IPS DF 4.7 (cell line): ENCODE measurements at regions not wholly inside any gene's neighbourhood (a gene's known extent, or its start where the extent isn't known, plus 50 kb on each side); places are given as distances from the start of the nearest gene placed in this dataset.

Experiments
- DNase-seq: peaks from one replicate; pipeline ENCODE4 v3.0.0-alpha.2; 2013; ENCODE audit warnings: low spot score; ENCODE audit errors: extremely low read depth

DNA sequence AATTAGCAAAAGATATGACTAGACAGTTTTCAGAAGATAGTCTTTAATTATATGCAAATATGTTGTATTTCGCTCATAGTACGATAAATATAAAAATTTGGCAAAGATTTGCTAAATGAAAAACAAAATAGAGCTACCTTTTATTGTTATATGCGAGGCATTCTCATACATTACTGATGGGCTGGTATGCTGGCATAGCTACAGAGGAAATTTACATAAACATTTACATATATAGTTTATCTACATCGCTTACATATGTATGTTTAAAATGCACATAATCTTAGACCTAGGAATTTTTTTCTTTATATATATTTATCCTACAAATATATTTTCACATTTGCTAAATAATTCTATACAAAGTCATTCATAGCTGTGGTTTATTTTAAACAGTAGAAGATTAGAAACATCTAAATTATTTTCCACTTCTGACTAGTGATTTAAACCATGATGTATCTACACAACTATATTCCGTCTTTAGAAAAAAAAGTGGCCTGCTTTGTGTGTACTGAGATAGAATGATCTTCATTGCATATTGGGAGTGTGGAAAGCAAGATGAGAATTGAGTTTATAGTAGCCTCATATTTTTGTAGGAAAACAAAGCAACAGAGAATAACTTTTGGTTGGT lies 1345.0 kb upstream of the SLC10A2 start:
- DNase-seq = no peak

DNA sequence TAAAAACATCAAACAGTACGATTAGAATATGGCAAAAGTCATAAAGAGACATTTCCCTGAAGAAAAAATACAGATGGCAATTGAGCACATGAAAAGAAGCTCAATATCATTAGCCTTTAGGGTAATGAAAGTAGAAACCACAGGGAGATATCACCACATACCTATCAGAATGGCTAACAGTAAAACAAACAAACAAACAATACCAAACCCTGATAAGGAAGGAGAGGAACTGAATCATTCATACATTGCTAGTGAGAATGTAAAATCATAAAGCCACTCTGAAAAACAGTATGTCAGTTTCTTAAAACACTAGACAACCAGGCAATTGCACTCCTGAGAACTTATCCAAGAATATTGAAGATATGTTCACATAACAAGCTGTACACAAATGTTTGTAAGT lies 1342.5 kb upstream of the SLC10A2 start:
- no peak for DNase-seq

DNA sequence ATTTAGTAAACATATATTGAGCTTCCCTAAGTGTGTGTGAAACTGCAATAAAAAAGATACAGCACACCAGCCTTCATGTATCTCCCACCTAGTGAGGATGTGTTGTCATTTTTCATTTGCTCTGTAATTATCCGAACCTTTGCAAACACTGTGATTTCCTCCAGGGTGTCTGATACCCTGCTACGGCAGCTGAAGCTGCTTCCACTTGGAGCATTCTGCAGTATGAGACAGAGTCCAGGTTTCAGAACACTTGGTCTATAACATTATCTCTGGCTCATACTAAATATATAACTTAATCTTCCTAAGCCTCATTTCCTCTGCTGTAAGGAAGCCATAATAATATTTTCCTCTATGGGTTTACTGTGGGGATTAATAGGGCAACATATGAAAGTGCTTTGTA lies 1338.1 kb upstream of the SLC10A2 start:
- DNase-seq = no peak

DNA sequence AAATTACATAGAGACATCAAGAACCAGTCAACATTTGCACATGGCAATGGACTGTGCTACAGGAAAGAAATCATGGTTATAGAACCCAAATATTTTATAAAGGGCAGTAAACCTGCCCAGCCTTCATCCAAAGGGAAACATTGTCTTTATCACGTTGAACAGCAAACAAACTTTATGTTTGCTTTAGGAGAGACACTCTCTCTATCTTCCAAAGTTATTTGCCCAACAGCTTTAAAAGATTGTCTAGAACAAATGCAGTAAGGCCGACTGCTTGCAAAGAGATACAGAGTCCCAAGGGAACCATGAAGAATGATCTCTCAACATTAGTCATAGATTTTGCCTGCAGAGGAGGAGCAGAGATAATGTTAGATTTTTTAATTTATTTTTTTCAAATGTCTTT lies 1323.5 kb upstream of the SLC10A2 start:
- no peak for DNase-seq

DNA sequence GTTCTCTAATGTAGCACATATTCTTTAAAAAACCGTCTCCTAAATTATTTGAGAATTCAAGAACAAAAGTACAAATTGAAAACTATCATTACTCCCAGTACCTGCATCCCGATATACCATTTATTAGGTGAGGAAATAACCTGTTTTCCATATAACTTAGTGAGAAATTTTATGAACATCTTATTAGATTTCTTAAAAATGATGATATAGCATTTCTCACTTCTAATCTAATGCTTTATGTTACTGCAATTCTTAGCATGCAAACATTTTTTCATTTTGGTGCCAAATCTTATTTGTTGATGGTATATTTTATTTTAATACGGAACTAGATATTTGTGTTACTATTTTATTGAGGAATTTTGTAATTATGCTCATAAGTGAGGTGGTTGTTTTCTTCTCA lies 1321.3 kb upstream of the SLC10A2 start:
- no peak for DNase-seq

DNA sequence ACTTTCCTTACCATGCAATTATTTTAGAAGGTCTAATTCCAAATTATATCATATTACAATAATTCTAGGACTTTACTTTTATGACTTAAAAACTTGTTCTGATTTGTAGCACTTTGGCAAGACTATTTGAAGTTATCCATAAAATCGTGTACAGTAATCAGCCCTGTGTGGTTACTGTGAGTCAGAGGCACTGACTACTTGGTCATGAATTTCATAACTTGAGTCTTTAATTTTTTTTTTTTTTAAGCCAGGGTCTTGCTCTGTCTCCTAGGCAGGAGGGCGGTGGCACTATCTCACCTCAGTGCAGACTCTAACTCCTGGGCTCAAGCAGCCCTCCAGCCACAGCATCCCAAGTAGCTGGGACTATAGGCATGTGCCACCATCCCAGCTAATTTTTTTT lies 1319.2 kb upstream of the SLC10A2 start:
- DNase-seq = no peak

DNA sequence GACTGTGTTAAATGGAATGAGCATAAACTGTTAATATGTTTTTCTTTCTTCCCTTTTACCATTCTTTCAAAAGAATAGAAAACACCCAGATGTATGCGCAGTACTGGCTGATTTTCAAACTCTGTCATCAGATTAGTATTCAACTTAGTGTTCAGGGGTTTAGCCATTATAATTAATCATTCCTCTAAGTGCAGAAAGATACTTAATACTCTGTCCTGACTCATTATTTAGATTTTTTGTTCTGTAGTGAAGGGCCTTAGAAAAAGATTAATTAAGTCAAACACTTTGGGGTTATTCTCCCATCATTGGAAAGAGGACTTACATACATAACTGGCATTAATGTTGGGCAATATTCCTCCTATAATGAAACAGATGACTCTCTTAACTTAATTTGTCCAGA lies 1316.7 kb upstream of the SLC10A2 start:
- DNase-seq = no peak

DNA sequence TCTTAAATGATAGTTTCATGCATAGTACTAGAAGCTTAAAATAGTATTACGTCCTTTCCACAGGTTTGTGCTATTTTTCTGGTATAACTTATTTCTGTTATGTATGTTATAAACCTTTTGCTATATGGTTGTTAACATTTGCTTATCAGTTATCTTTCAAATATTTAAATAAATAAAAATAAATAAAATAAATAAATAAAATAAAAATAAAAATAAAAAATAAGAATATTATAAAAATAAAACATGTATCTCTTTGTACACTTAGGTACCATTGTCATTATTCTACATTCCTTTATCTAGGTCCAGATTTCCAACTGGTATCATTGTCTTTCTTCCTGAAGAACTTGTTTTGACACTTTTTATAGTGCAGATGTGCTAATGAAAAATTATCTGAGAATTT lies 1310.4 kb upstream of the SLC10A2 start:
- no peak for DNase-seq

DNA sequence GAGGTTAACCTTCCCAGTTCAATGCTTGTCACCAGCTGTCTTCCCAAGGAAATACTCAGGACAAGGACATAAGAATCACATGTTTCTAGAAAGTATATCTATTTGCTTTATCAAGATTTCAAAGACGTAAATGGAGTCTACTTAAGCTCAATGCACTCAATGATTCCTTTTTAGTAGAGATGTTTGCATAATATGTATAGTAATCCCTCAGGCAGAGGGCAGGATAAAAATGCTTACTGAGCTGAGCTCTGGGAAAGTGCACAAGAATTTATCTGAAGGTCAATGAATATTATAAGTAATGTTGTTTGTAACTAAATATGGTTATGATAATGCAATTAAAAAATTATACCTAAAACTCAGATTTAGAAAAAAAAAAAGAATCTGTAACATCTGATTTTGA lies 1309.4 kb upstream of the SLC10A2 start:
- no peak for DNase-seq

DNA sequence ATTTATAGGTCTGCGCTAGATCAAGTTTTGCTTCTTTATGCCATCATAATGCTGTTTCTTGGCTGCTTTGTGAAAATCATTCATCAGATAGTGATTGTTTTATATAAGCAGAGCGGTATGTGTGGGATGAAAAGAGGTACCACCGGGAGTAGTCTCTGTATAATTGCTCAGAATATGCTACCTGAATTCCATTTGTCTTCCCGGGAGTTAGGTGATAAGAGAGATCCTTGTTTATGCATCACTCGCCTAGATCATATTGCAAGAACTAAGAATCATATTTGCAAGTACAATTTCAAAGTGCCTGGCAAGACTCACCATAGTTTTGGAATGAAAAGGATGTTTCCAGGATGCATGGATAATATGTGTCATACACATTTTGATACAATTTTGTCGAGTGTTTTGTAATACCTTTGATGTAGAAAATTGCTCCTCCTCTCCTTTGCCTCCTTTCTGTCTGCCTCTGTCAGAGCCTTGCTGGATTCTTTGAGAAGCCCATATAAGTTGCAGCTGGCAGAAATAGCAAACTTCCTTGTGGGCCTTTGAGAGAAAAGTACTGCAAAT lies 1306.0 kb upstream of the SLC10A2 start:
- DNase-seq = no peak

DNA sequence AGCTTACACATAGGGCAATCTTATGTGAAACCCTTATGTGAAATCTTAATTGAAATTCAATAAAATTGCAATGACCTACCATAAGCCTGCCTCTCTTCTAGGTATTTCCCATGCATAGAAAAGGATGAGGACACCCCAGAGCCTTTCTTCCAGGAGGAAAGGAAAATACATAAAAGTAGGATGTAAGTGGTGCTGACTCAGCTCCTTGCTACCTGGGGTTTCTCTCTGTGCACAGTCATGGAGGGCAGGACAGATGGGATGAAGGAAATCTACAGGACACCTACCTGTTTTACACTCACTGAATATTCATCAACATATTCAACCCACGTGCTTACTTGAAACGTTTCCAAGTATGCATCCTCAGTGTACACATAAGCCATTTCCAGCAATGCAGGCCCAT lies 1299.2 kb upstream of the SLC10A2 start:
- no peak for DNase-seq

DNA sequence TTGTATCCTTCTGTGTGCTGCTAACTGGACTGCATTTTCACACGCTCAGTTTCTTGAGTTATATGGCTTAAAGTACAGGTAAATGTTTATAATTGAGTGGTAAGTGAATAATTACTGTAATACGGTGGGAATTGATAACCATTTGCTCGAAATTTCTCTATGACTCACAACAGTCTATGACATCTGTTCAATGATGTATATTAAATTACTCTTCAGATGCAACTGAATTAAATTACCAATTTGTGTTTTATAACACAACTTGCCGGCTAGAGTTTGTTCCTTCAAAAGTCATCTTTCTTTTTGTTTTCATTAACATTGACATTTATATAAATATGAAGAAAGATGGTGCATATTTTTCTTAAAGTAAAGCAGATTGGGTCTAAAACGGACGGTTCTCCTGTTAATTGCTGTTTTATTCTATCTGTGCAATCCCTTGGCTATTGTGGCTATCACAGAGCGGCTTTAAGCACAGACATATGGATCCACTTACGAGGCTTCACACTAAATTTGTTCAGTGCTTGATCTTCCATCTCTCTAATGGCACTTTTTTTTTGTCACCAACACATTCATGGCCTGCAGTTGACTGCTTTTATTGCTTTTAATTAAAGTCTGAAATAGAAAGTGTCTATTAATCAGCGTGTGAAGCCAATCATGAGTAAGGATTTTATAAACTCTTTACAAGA lies 1291.6 kb upstream of the SLC10A2 start:
- DNase-seq = no peak

DNA sequence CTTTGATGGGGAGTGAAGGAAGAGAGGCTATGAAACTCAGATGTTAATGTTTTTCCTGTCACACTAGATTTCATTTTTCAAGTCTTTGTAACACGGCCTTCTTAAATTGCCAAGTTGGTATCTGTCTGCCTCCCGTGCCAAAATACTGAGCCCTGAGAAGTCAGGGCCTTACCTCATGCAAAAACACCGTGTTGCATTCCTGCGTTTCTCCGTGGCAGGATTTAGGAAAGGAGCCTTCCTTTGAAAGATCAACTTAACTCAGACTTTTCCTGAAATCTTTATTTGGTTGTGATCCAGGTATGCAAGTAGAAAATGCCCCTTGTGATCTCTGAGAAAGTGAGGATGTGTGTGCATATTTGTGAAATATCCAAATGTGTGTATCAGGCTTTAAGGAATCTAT lies 1291.0 kb upstream of the SLC10A2 start:
- no peak for DNase-seq

DNA sequence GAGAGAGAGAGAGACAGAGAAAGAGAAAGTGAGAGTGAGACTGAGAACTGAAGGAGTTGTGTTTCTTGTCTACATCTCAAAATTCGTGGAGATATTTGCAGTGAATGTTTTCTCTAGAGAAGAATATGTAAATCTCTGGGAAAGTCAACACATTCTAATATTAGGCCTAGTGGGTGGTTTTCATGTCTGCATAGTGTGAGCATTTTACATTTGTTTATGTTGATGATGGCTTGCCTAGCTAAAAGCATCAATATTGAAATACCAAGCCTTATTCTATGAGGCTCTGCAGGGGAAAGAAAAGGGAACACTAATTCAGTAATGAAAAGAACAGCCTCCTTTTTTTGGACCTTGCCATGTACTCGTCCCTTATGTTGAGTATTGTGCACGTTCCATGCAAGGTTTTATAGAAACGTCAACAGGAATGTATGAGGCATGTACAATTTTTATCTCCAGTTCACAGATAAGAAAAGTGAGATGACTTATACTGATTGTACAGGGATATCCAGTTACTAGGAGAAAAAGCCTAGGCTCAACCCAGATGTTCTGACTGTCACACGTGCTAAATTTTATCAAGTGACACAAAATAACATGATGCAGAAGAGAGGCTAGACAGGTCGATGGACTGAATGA lies 1288.9 kb upstream of the SLC10A2 start:
- no peak for DNase-seq

DNA sequence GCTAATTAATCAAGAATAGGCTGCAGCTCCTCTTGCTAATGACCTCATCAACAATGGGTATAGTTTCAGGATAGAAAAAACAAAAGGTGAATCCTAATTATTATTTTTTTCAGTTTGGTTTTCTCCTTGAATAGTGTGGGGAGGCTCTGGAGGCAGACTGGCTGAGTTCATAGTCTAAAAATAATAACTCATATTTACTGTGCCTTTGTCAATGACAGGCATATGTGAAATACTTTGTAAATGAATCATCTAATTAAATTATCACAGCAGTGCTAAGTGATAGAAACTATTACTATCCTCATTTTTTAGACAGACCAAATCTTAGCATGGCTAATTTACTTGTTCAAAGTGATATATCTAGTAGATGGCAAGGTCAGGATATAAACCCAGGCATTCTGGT lies 1261.0 kb upstream of the SLC10A2 start:
- no peak for DNase-seq

DNA sequence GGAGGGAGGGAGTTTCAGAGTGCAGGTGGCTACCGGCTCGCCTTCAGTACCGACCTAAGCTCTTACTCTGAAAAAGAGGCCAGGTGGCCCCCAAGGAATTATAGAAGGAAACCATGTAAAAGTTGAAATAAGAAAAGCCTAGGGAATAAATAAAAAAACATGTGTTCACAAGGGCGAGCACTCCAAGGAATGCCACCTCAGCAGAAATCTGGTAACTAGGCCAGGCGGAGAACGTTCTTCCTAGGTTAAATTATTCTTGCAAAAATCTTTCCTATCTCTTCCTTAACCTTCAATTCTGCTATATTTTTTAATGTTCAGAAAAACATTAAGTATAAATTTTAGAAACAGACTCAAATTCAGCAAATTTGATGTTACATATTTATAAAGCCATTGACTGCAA lies 1260.3 kb upstream of the SLC10A2 start:
- DNase-seq = no peak

DNA sequence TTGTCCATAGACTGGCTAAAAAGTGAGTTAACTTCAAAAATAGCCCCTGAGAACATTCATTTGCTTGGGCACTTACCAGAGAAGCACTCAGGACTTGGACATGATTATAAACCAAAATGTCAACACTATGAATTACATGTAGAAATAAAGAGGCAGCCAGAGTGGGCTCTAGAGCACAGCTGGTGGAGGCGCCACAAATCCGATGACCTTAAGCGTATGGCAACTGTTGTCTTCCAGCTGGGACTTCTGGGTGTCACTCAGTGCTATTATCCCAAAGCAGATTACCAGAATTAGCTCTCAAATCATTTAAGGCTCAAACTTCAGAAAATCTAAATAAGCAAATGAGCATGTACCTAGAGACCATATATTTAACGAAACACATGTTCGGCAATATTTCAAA lies 1255.5 kb upstream of the SLC10A2 start:
- no peak for DNase-seq

DNA sequence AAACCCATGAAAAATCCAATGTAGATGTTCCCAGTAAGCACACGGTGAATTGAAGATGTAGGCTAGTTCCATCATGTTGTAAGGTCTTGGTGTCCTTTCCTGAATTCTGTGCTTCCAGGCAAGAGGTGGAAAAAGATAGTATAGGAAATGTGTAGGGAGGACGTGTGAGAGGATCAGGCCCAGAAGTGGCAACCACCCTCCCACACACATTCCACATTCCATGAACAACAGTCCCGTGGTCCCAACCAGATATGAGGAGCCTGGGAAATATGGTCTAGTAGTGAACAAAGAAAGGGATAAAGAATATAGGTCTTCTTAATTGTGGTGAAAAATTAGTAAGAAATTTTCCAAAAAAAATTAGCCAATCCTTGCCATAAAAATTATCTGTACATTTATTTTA lies 1254.2 kb upstream of the SLC10A2 start:
- no peak for DNase-seq

DNA sequence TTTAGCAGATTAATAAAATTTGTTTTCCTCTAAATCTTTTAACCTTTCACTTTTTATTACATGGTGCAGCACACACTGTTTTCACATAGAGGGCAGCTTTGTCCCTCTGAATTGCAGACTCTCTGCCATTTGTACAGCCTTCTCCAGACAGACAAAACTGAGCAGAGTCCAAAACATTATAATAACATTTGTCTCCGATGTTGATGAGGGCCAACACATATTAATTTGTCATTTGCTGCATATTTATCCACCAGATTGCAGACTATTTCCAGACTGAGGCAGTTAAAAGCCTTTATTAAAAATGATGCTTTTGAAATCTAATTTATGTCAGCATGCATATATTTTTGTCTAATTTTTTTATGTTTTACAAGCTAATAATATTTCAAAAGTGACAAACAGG lies 1251.9 kb upstream of the SLC10A2 start:
- DNase-seq = no peak

DNA sequence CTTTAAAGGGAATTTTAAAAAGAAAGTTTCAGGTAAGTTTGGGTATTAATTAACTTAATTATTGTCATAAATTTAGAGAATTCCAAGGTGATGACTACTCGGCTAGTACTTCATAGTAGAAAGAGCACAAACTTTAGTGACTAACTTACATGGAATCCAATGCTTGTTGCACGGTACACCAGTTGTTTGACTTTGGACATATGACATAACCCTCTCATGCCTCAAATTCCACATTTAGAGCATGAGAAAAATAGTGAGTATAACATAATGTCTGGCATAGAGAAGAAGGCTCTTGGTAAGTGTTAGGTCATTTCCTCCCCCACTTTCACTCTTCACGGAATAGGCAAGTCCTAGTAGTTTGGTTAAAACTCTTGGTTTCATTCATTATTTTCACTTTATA lies 1249.4 kb upstream of the SLC10A2 start:
- no peak for DNase-seq

DNA sequence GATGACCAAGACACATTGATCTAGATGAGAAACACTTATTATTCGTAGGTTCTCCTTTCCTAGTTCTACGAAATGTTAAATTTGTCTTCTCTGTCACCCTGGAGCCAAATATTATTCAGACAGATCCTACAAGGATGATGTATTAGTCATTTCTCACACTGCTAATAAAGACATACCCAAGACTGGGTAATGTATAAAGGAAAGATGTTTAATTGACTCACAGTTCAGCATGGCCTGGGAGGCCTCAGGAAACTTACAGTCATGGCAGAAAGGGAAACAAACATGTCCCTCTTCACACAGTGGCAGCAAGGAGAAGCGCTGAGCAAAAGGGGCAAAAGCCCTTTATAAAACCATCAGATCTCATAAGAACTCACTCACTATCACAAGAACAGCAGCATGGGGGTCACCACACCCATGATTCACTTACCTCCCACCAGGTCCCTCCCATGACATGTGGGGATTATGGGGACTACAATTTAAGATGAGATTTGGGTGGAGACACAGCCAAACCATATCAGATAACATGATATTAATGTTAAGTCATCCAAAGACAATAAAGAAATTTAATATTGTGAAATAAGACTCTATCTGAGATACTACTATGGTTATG lies 1248.8 kb upstream of the SLC10A2 start:
- DNase-seq = no peak

DNA sequence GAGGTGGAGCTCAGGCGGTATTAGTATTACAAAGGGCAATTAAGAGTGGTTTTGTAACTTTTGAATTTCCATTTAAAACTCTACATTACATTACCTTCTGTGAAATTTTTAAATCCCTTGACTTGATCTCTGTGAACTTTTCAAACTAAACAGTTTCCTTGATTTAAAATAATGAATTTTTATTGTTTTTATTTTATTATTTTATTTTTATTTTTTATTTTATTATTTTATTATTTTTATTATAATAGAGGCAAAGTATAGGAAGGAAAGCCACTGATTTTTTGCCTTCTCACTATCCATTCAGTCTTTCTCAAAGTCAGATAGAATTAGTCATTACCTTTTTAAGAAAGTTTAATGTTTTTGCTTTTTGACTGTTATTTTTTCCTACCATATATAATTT lies 1248.1 kb upstream of the SLC10A2 start:
- no peak for DNase-seq
